CD4-positive, alpha-beta T cell (primary cell): ENCODE measurements at regions not wholly inside any gene's neighbourhood (a gene's known extent, or its start where the extent isn't known, plus 50 kb on each side); places are given as distances from the start of the nearest gene placed in this dataset.
"Not testable (repeated sequence)": the region's sequence is repeated elsewhere in the genome, so short reads cannot be mapped to it uniquely, and the experiment has no call there.

Experiments used
- ATAC-seq: fragments of 200-7000 bp; cut with Tn5 transposase; one replicate; pipeline ENCODE4 v1.10.0; 2022; ENCODE audit warnings: mild to moderate bottlenecking; ENCODE audit not compliant: poor library complexity
- CTCF ChIA-PET: fragments of 350-600 bp; sonication (Branson Sonifier 250); formaldehyde crosslinking; loops from one replicate; lab custom pipeline; 2021; ENCODE audit warnings: antibody characterized with exemption, inconsistent platforms; lab: Charles Lee
- POLR2A ChIA-PET: fragments of 350-600 bp; sonication (Branson Sonifier 250); formaldehyde crosslinking; loops from one replicate; lab custom pipeline; 2021; ENCODE audit warnings: antibody characterized with exemption, inconsistent platforms; lab: Charles Lee
- DNase-seq, 14 experiments: peaks; one replicate each; pipeline ENCODE4 v3.0.0-alpha.2; 2013 to 2020; ENCODE audit warnings: mixed read lengths in 2 of 14
- H3K27ac ChIP-seq, 2 donors: one replicate each; pipeline versions ENCODE4 v1.5.1 to v1.7.0; 2013; ENCODE audit warnings: low read length in 2 of 2, low read depth in 1 of 2, mild to moderate bottlenecking in 1 of 2
- H3K27me3 ChIP-seq, 2 experiments: 1 replicate in 1 of 2; 2 replicates in 1 of 2; pipeline versions ENCODE4 v1.6.1 to v1.7.0; 2013; ENCODE audit warnings: low read length in 2 of 2, control low read depth in 1 of 2, mild to moderate bottlenecking in 1 of 2, moderate library complexity in 1 of 2; ENCODE audit not compliant: insufficient read depth in 2 of 2, control insufficient read depth in 1 of 2
- H3K36me3 ChIP-seq: one replicate; pipeline ENCODE4 v1.6.1; 2013; ENCODE audit warnings: low read length, control low read depth; ENCODE audit not compliant: insufficient read depth
- H3K4me1 ChIP-seq: one replicate; pipeline ENCODE4 v1.6.1; 2013; ENCODE audit warnings: low read length, control low read depth; ENCODE audit not compliant: insufficient read depth
- H3K4me3 ChIP-seq: one replicate; pipeline ENCODE4 v1.5.1; 2013; ENCODE audit warnings: mild to moderate bottlenecking, low read length, moderate library complexity
- H3K9me3 ChIP-seq, 2 experiments: 1 replicate in 1 of 2; 2 replicates in 1 of 2; pipeline versions ENCODE4 v1.6.1 to v1.7.0; 2013; ENCODE audit warnings: low read length in 2 of 2, mild to moderate bottlenecking in 2 of 2, control low read depth in 1 of 2, moderate library complexity in 1 of 2; ENCODE audit not compliant: control insufficient read depth in 1 of 2, insufficient read depth in 1 of 2
- H3K27ac Mint-ChIP-seq: one replicate; pipeline ENCODE4 v1.8.0; 2020; ENCODE audit warnings: mixed read lengths
- H3K27me3 Mint-ChIP-seq: one replicate; pipeline ENCODE4 v1.8.0; 2021; ENCODE audit warnings: mixed read lengths
- H3K36me3 Mint-ChIP-seq: one replicate; pipeline ENCODE4 v1.8.0; 2021; ENCODE audit warnings: low read depth, mixed read lengths
- H3K4me1 Mint-ChIP-seq: one replicate; pipeline ENCODE4 v1.8.0; 2021; ENCODE audit warnings: low read depth, mixed read lengths
- H3K4me3 Mint-ChIP-seq: one replicate; pipeline ENCODE4 v1.8.0; 2020; ENCODE audit warnings: mild to moderate bottlenecking, mixed read lengths
- H3K9me3 Mint-ChIP-seq: one replicate; pipeline ENCODE4 v1.8.0; 2020; ENCODE audit warnings: mixed read lengths
- CTCF ChIP-seq: fragments of 200-600 bp; IDR thresholded peaks from one replicate; pipeline ENCODE4 v1.8.0; 2022; ENCODE audit warnings: antibody characterized with exemption, mild to moderate bottlenecking
- intact Hi-C, 2 experiments: fragments of 100-400 bp; cut with DNase I in 1 of 2; cut with micrococcal nuclease in 1 of 2; formaldehyde crosslinking; loops; one replicate each; pipeline versions ENCODE4 v1.15.1 to v1.9.0; 2023 to 2025; cut with DNase I, micrococcal nuclease

GRCh38 chr3:135419155-135419554 is 546.4 kb upstream of the PPP2R3A start:
- ChIA-PET POLR2A (no interaction called here), CTCF (no interaction called here)
- DNase-seq, result no peak

GRCh38 chr3:135426508-135426907 is 539.0 kb upstream of the PPP2R3A start:
- H3K36me3 Mint-ChIP-seq, result no peaks in the 10 kb centered on the region
- no peak overlapping the region for H3K27ac Mint-ChIP-seq
- H3K9me3 ChIP-seq, result peaks cover 0 to 5% of the 10 kb centered on the region in 2 experiments
- intact Hi-C loops, result no loop called here
- ATAC-seq (no peak), DNase-seq (no peak)
- H3K4me3 Mint-ChIP-seq, result no peak overlapping the region
- H3K27me3 ChIP-seq, result peaks cover 0 to 3% of the 10 kb centered on the region in 2 experiments
- ChIA-PET CTCF (no interaction called here), POLR2A (no interaction called here)
- no peaks in the 10 kb centered on the region for H3K4me1 ChIP-seq
- no peak overlapping the region for H3K4me3 ChIP-seq
- H3K36me3 ChIP-seq, result no peaks in the 10 kb centered on the region
- H3K27me3 Mint-ChIP-seq, result no peaks in the 10 kb centered on the region
- TF ChIP-seq CTCF, result no peak
- no peaks in the 10 kb centered on the region for H3K9me3 Mint-ChIP-seq
- H3K4me1 Mint-ChIP-seq, result no peaks in the 10 kb centered on the region
- no peak overlapping the region for H3K27ac ChIP-seq

More at GRCh38 chr3:135419155-135419554, 546.4 kb upstream of the PPP2R3A start:
- no peaks in the 10 kb centered on the region for H3K27me3 ChIP-seq
- H3K9me3 ChIP-seq, result no peaks in the 10 kb centered on the region
- no peak overlapping the region for H3K4me3 Mint-ChIP-seq
- no peak for TF ChIP-seq CTCF
- no peak overlapping the region for H3K27ac Mint-ChIP-seq
- H3K4me1 Mint-ChIP-seq, result no peaks in the 10 kb centered on the region
- H3K27me3 Mint-ChIP-seq, result no peaks in the 10 kb centered on the region
- ATAC-seq, result no peak
- H3K27ac ChIP-seq, result no peak overlapping the region
- no peaks in the 10 kb centered on the region for H3K4me1 ChIP-seq
- no peaks in the 10 kb centered on the region for H3K36me3 ChIP-seq
- H3K9me3 Mint-ChIP-seq, result no peaks in the 10 kb centered on the region
- H3K4me3 ChIP-seq, result no peak overlapping the region
- no peaks in the 10 kb centered on the region for H3K36me3 Mint-ChIP-seq
- intact Hi-C loops, result no loop called here

- no peak for TF ChIP-seq CTCF
- Mint-ChIP-seq H3K4me3 (no peak overlapping the region), H3K4me1 (no peaks in the 10 kb centered on the region), H3K27ac (no peak overlapping the region), H3K36me3 (no peaks in the 10 kb centered on the region), H3K27me3 (no peaks in the 10 kb centered on the region), H3K9me3 (peaks cover 3% of the 10 kb centered on the region)
- Histone ChIP-seq H3K27ac (no peak overlapping the region), H3K4me3 (no peak overlapping the region), H3K27me3 (peaks cover 0 to 3% of the 10 kb centered on the region in 2 experiments), H3K36me3 (no peaks in the 10 kb centered on the region), H3K4me1 (no peaks in the 10 kb centered on the region), H3K9me3 (peaks cover 0 to 5% of the 10 kb centered on the region in 2 experiments)
- intact Hi-C loops, result no loop called here
- ATAC-seq, result no peak
- CTCF ChIA-PET, result no interaction called here
- POLR2A ChIA-PET, result no interaction called here
- no peak for DNase-seq
These were observed 533.1 kb upstream of the PPP2R3A start for GRCh38 chr3:135432402-135432801.

GRCh38 chr3:135438889-135439597 is 526.5 kb upstream of the PPP2R3A start:
- H3K4me3 ChIP-seq, H3K27ac Mint-ChIP-seq, H3K27me3 Mint-ChIP-seq, H3K4me1 Mint-ChIP-seq, intact Hi-C loops, H3K4me1 ChIP-seq, H3K9me3 ChIP-seq, H3K36me3 Mint-ChIP-seq, H3K27me3 ChIP-seq, CTCF ChIA-PET, H3K9me3 Mint-ChIP-seq, POLR2A ChIA-PET, H3K36me3 ChIP-seq, H3K4me3 Mint-ChIP-seq, DNase-seq, ATAC-seq, H3K27ac ChIP-seq: not testable (repeated sequence)

- H3K36me3 Mint-ChIP-seq, H3K4me3 ChIP-seq, H3K27ac Mint-ChIP-seq, H3K9me3 Mint-ChIP-seq, H3K4me1 ChIP-seq, H3K36me3 ChIP-seq, POLR2A ChIA-PET, H3K27ac ChIP-seq, H3K4me3 Mint-ChIP-seq, ATAC-seq, H3K4me1 Mint-ChIP-seq, DNase-seq, intact Hi-C loops, H3K27me3 ChIP-seq, H3K27me3 Mint-ChIP-seq, CTCF ChIA-PET, H3K9me3 ChIP-seq: not testable (repeated sequence)
These were observed 525.9 kb upstream of the PPP2R3A start for GRCh38 chr3:135439632-135440031.
